NCI-H774 (cell line): ENCODE measurements at regions not wholly inside any gene's neighbourhood (a gene's known extent, or its start where the extent isn't known, plus 50 kb on each side); places are given as distances from the start of the nearest gene placed in this dataset.

Experiments
- DNase-seq: peaks from one replicate; lab custom pipeline; 2025; lab: John Stamatoyannopoulos, UW

DNA sequence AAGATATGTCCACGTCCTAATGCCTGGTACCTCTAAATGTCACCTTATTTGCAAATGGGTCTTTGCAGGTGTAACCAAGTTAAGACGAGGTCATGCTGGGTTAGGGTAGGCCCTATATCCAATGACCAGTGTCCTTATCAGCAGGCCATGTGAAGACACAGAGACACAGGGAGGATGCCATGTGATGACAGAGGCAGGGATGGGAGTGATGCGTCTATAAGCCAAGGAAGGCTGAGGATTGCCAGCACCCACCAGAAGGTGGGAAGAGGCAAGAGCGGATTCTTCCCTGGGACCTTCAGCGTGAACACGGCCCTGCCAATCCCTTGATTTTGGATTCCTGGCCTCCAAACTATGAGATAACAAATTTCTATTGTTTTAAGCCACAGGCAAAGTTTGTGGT lies 123.4 kb upstream of the CXCL14 start:
- no peak for DNase-seq

DNA sequence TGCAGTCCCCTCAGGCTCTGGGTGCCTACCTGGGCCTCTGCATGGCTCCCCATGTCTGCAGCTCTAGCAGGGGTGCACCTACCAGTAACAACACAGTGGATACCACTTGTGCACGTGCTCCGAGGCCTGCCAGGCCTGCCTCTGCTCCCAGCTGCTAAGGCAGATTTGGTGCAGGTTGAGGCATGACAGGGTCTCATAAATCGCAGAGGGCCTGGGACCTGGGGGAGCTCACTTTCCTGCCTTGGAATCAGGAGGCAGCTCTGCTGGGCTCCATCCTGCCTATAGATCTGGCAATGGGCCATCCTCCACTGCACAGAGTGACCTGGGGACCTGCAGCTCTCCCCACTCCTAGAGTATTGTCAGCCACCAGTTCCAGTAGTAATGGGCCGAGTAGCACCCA lies 121.9 kb upstream of the CXCL14 start:
- no peak for DNase-seq

DNA sequence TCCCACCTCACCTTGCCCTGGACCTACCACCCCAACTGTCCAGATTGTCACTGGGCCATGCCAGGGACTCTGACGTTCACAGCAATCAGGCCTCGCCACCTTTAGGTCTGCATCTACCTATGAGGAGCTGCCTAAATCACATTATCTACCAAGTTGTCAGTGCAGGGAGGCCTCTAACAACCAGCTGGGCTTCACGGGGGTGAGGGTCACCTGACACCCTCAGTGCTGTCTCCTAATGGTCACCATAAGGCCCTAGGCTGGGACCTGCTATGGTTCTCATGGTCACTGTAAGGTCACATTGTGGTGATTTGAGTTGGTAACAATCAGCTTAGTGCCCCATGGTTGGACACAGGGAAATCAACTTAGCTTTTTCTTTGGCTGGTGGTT lies 119.2 kb upstream of the CXCL14 start:
- no peak for DNase-seq

DNA sequence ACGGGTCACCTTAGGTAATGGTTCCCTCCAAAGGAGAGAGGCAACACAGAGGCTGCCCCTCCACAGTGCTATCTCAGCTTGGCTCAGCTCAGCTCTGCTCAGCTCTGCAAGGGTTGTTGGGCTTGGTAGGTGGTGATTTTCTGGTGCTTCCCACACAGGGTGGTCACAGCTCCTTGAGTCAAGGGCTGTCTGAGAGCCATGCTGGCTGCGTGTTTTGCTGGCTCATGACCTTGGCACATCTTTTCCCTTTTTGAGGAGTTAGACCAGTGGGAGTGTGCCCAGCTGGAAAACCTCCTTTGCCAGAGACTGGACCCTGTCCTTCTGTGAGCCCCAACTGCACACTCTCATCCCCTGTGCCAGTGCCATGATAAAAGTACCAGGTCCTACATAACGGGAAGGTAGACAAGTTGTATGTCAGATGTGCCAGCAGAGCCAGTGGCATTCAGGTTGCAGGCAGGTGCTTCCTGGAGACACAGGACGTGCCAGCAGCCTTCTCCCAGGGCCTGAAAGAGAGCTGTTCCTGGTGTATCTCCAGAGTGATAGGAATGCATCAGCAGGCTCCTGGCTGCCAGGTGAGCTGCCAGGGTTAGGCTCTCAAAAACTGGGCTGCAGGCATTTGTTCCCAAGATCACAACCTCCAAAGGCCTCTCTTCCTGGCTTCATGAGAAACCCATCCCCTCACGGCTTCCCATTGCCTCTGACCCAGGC lies 118.6 kb upstream of the CXCL14 start:
- DNase-seq: no peak

DNA sequence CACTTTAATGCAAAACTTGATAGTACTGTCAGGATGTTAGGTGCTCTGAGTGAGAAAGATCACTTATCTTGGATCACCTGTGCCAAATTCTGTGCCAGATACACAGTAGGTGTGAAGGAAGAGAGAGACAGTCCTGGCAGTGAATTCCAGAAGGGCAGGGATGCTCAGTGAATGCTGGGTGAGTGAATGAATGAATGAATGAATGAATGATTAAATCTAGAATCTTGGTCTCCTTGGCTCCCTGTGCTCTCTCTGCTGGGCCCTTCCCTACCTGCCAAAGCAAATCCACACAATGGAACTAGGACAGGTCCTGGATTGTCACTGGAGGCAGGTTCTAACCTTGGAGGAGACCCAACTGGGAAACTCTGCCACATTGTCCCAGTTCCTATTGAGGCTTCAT lies 117.5 kb upstream of the CXCL14 start:
- DNase-seq: no peak

DNA sequence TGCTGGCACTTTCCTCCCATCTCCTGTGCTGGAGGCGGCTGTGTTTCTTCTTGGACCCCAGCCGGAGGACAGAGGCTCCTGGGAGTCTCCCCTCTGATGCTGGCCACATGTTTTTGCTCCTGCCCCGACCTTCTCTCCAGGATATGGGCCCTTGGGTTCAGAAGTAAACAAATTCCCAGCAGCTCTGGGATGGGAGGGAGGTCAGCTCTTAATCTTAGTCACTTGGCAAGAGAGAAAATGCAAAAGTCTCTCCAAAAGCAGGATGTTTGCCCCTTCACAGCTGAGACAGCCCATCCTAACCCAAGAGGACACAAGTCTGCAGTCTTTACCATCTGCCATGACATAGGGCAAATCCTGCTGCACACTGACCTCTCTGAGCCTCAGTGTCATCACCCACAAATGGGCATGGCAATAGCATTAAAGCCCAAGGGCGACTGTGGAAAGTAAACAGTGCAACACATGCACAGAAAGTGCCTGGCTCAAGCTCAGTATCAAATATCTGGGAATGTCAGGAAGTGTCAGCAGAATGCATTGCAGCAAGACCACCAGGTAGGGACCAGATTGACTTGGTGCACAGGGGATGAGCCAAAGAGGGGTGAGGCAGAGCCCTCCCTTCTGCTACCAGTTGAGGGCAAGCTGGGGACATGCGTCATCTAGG lies 117.0 kb upstream of the CXCL14 start:
- no peak for DNase-seq

DNA sequence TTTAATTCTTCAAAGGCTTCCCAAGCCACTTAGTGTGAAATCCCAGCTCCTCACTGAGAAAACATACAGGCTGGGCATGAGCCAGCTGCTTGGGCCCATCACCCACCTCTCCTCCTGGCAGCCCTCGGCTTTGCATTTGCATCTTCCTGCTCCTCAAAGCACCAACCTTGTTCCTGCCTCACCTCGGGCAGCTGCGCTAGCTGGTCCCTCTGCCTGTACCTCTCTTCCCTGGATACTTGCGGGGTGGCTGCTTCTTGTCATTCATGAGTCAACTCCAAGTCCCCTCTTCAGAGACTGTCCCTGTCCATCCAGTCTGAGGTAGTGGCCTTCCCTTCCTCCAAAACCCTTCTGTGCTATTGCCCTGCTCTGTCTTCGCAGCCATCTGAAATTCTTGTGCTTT lies 116.1 kb upstream of the CXCL14 start:
- no peak for DNase-seq

DNA sequence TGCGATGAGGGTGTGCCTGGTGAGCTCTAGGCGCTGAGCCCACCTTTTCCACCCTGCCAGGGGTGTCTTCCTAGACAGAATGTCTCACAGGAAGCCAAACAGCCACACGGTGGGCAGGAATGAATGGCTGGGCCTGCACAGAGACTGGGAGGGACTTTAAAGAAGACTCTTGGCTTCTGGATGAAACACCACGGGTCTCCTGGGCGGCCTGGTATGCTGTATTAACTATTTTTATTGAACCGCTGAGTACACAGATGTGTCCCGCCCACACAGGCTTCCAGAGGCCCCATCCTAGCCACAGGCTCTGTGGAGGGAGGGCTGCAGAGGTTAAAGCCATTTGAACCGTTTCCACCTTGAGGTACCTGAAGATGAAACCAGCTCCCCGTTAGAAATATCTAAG lies 115.2 kb upstream of the CXCL14 start:
- DNase-seq: no peak

DNA sequence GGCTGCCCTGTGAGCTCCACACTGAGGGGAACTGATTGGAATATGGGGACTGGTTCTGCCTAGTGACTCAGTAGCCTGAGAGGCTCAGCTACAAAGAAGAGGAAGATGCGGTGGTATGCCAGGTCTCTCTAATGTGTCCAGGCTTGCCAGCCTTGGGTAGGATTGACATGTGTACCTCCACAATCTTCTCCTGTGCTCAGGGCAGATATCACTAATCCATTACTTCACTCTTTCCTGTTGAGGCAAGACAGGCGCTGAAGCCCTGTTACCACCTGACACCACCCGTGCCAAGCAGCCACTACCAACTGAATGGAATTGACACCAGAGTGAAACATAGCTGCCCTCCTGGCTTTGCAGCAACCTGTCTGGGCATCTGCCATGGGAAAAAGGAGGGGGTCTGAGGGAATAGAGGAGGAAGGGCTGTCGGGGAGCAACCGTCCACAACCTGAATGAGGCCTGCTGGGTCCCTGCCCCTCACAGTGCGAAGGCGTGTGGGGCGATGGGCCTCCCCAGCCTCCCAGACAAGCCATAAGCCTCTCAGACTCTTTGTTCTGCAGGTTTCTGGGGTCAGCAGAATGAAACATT lies 114.7 kb upstream of the CXCL14 start:
- no peak for DNase-seq

DNA sequence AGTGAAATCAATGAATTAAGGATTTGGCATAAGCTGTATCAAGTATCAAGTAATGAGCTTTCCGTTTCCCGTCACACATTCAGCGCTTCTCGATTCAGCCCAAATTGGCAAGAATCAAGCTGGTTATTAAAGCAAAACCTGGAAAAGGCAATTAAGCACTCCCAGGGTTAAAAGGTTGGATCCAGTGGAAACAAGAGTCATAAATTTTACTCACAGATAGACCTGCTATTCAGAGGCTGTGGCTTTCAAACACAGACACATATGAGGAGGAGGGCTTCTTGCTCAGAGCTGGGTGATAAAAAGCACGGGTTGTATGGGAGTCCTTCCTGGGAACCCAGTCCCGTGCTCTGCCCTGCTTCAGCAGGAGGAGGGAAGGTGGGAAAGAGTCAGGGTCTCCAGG lies 112.3 kb upstream of the CXCL14 start:
- DNase-seq: no peak

DNA sequence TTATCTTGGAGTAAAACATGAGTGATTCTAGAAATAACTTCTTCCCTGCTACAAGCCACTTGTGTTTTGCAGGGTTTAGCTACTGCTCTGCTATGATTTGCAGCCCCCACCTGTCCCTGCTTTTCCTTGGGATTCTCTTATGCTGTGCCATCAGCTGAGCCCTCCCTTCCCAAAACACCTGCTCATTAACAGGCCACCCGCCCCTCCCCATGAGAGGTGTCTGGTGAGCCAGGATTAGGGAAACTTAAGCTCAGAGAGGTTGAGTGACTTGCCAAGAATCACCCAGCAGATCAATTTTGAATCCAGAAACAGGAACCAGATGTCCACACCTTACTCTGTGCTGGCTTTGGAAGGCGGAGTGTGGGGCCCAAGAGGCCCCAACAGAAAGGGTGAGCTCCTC lies 111.7 kb upstream of the CXCL14 start:
- DNase-seq: no peak

DNA sequence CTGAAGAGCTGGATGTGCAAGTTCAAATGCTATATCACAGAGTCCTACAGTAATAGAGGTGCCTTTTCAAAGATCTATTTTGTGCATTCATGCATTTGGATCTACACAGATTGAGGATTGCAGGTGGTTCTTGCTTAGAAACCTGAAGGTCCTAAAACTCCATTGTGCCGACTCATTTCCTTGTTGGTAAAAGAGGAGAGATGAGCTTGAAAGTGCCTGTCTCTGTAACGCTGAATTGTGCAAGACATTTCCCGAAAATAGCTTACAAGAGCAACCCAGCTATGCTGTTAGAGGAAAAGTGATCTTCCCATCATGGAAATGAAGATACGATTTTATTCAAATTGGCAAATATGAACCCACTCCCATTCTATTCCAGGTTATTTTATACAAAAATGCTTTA lies 110.7 kb upstream of the CXCL14 start:
- no peak for DNase-seq

DNA sequence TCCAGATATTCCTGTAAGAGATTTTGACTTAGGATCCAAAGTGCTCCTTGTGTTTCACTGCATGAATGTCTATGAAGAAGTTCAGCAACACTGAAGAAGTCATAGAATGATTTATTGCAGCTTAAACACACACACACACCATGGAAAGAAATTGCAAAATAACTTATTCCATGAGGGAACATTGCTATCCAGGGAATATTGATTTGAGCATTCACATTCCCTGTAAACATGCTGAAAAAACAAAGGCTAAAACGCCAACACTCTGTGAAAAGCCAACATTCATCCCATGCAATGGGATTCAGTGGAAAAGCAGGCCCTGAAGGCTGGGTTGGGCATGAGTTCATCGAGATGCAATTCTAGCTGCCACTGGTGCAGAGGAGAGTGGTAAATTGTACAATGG lies 109.6 kb upstream of the CXCL14 start:
- no peak for DNase-seq

DNA sequence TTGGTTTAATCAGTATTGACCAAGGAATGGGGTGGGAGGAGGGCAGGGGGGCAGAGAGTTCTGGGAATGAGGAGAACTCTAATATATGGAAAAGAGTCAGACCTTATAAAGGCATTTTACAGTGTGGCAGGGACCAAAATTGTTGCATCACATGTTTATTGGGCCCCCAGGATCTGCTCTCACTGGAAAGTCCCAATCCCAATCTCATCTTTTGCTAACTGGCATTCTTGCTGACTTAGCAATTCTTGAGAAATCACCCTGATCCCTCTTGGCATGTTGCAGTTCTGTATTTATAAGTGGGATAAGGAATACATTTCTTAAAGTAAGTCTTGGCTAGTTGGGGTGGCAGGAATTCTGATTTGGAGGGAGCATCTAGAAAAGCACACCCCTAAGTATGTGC lies 104.4 kb upstream of the CXCL14 start:
- DNase-seq: no peak

DNA sequence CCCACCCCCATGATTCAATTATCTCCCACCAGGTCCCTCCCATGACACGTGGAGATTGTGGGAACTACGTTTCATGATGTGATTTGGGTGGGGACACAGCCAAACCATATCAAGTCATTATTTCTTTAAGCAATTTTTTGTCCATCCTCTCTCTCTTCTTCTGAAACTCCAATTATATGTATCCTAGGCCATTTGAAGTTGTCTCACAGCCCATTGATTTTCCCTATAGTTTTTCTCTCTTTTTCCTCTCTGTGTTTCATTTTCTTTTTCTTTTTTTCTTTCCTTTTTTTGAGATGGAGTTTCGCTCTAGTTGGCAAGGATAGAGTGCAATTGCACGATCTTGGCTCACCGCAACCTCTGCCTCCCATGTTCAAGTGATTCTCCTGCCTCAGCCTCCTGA lies 101.9 kb upstream of the CXCL14 start:
- no peak for DNase-seq

DNA sequence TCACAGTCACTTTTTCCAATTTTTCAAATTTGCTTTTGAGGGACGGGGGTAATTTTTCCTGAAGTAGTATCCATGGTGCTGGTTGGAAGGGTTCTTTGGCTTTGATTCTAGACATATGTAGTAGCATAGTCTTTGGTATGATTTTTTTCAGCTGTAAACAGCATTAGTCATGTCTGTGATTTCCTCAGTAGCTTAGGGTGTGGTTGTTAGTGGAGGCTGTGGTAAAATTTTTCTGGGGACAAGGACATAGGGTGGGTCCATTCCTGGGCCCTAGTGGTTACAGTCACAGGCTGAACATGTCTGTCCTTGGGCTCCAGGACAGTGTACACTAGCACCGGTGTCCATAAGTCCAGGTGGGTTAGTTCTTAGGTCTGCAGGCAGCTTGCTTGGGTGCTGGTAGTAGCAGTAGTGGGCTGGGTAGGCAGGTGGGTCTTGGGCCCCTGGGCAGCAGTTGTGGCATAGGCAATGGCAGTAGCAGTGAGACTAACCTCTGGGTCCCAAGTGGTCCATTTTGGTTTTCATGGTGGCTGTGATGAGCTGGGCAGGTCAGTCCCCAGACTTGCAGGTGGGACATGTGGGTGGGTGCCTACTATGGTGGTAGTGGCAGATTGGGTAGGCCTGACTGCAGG lies 100.0 kb upstream of the CXCL14 start:
- DNase-seq: no peak

DNA sequence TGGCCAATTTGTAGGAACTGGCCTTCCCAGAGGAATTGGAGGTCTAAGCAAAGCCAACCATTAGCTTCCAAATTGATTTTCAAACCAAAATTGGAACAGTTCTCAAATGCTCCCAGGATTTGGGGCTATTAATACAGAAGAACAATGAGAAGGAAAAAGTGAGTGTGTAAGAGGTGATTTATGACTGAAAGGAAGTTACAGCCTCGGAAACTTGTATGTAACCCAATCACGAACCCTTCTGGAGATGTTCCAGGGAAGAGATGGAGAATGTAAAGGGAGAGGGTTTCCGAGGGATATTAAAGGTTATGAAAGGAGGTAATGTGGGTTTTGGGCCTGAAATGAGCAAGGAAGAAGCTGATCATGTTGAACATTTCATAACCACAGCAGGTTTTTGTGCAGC lies 93.2 kb upstream of the CXCL14 start:
- no peak for DNase-seq

DNA sequence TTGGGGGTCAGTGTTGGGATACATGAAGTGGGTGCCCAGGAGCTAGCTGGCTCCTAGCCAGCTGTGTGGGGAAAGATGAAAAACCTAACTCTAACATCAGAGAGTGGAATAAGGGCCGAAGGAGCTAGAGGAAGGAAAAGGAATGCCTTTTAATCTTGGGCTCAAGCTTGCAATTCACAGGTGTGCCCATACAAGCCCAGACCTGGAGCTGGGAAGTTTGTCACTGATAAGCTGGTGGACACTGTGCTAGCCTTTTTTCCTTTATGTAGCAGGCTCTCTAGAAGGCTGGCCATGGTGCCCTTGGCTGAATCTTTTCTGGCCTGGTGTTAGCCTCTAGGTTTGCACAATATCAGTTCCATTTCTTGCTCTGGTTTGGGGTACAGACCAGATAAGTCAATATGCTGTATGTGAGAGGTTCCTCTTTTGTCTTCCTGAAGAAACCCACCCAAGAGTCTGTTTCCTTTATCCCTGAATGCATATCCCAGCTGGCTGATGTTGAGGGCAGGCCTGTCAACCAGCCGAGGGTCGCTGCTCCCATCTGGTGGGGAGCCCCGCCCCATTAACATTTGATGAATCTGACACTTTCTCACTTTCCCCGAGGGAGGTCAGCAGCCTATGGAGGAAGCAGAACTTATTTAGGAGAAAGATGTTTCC lies 92.4 kb upstream of the CXCL14 start:
- DNase-seq: no peak

DNA sequence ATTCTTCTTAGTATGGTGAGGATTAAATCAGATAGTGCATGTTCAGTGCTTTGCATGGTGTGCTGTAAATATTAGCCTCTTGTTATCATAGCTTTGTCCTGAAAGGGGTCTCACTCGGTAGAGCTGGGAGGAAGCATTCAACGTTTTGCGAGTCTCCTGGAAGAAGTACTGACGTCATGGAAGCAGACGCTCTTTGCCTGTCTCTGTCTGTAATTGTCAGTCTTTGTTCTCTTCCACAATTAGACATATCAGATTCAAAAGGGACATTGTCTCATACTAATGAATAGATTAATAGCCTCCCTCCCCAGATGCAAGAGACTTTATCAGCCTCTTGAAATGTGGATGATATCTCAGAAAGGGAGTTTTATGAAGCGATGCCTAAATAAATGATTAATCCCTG lies 91.8 kb upstream of the CXCL14 start:
- no peak for DNase-seq

DNA sequence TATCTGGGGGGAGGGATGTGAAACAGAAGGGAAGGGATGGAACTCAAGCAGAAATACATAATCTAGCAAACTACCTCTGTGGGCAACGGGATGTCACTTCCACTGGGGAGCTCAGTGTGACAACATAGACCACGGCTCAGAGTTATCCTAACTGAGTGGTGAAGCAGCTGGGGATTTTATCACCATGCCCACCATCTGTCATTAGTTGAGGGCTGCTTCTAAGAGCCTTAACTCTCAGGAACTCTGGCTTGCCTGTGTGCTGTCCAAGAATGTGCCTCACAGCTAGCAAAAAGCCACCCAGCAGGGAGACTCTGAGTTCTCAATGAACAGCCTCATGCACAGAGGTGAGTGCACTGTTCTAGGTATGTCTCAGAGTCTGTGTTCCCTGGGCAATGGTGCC lies 90.6 kb upstream of the CXCL14 start:
- no peak for DNase-seq

DNA sequence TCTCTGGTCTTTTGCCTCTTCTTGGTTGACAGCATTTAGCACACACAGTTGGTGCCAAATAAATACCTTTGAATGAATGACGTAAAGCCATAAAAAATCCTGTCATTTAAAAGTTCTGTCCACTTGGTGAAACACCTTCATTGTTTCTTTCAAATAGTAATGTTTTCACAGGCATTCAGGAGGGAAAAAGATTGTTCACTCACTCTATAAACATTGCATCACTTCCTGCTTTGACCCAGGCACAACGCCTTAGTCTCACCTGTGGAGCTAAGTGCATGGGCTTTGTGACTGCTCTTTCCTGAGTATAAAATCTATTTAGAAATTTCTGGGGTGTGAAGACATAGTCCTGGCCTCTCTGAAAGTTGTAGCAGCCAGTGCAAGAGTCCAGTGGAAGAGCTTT lies 88.9 kb upstream of the CXCL14 start:
- no peak for DNase-seq

DNA sequence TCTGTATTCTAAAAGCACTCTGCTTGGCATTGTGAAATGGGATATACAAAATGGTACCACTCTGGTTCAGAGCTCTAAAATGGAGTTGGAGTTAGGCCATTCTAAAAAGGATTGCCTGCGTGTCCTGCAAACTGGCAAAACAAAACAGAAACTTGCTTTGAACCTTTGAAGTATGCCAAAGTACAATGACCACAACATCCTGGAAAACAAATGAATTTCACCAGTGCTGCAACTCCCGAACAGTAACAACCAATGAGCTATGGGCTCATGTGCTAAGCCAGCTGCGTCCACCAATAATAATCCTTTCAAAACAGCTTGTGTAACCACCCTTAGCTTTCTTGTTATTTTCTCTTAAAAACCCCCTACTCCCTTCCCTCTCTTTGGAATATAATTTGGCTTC lies 88.4 kb upstream of the CXCL14 start:
- no peak for DNase-seq

DNA sequence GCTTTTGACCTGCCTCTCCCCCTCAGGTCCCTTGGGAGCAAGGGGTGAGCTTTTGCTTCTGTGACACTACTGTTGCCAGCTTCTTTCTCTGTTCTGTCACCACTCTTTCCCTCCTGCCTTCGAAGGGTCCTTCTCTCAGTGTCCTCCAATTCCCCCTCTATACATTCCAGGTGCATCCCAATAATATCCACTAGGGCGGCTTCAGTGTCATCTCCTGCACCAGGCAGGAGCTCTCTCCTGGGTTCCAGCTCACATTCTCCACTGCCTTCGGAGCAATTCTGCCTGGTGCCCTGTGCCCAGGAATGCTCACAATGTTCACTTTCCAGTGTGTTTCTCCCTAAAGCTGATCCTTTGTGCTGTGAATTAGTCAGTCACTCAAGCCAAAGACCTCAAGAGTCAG lies 83.9 kb upstream of the CXCL14 start:
- DNase-seq: no peak
